Peyer's patch (tissue), 4 donors: ENCODE measurements at regions not wholly inside any gene's neighbourhood (a gene's known extent, or its start where the extent isn't known, plus 50 kb on each side); places are given as distances from the start of the nearest gene placed in this dataset.

ENCODE experiments used
- DNase-seq, 3 donors: peaks; one replicate each; pipeline ENCODE4 v3.0.0-alpha.2; 2017 to 2019
- H3K27ac ChIP-seq, 4 donors: fragments of 200-600 bp; sonication (generic); one replicate each; pipeline ENCODE4 v1.5.1; 2016 to 2019
- H3K27me3 ChIP-seq, 2 donors: fragments of 200-600 bp; sonication (generic); one replicate each; pipeline ENCODE4 v1.5.1; 2019
- H3K36me3 ChIP-seq, 3 donors: fragments of 200-600 bp; sonication (generic); one replicate each; pipeline ENCODE4 v1.5.1; 2016 to 2019
- H3K4me1 ChIP-seq, 4 donors: fragments of 200-600 bp; sonication (generic); one replicate each; pipeline ENCODE4 v1.5.1; 2016 to 2019
- H3K4me3 ChIP-seq, 4 donors: fragments of 200-600 bp; sonication (generic); 1 replicate in 3 of 4; 2 replicates in 1 of 4; pipeline ENCODE4 v1.5.1; 2016 to 2019; ENCODE audit warnings: mild to moderate bottlenecking in 1 of 4
- H3K9me3 ChIP-seq, 4 donors: fragments of 200-600 bp; sonication (generic); one replicate each; pipeline ENCODE4 v1.5.1; 2016 to 2019; ENCODE audit warnings: mild to moderate bottlenecking in 1 of 4
- CTCF ChIP-seq, 6 experiments: fragments of 450-650 bp in 4 of 6; fragments of 200-600 bp in 2 of 6; sonication (generic) in 1 of 6; IDR thresholded peaks; one replicate each; pipeline ENCODE4 v1.5.1; 2017 to 2019; ENCODE audit warnings: antibody characterized with exemption in 6 of 6, mild to moderate bottlenecking in 3 of 6, moderate library complexity in 1 of 6
- POLR2A ChIP-seq, 2 donors: fragments of 450-650 bp; IDR thresholded peaks; one replicate each; pipeline ENCODE4 v1.5.1; 2017; ENCODE audit warnings: antibody characterized with exemption in 2 of 2, mild to moderate bottlenecking in 2 of 2, moderate library complexity in 2 of 2

GRCh38 chr6:34608321-34609091 lies 52.4 kb upstream of the SPDEF start:
- Histone ChIP-seq H3K9me3 (no peaks in the 10 kb centered on the region), H3K4me1 (peaks cover 0 to 24% (median 0%) of the 10 kb centered on the region in 4 donors), H3K36me3 (peaks cover 0 to 23% (median 0%) of the 10 kb centered on the region in 3 donors), H3K27me3 (no peaks in the 10 kb centered on the region), H3K27ac (no peak overlapping the region), H3K4me3 (no peak overlapping the region)
- no peak for DNase-seq
- TF ChIP-seq CTCF (IDR thresholded peaks at IDR 0.05) (no peak), POLR2A (IDR thresholded peaks at IDR 0.05) (no peak)

GRCh38 chr6:34606477-34607265 lies 50.5 kb upstream of the SPDEF start:
- Histone ChIP-seq H3K4me3 (no peak overlapping the region), H3K27ac (no peak overlapping the region), H3K27me3 (no peaks in the 10 kb centered on the region), H3K9me3 (no peaks in the 10 kb centered on the region), H3K4me1 (peaks cover 0 to 29% (median 0%) of the 10 kb centered on the region in 4 donors), H3K36me3 (peaks cover 0 to 23% (median 0%) of the 10 kb centered on the region in 3 donors)
- TF ChIP-seq POLR2A (IDR thresholded peaks at IDR 0.05), result no peak
- no peak for TF ChIP-seq CTCF (IDR thresholded peaks at IDR 0.05)
- no peak for DNase-seq
